Activated CD4-positive, alpha-beta T cell treated with anti-CD3 and anti-CD28 coated beads, Interleukin-2, amount 10 ng/mL, durations not matched to agents 7 days and 5 days (primary cell): ENCODE measurements at regions not wholly inside any gene's neighbourhood (a gene's known extent, or its start where the extent isn't known, plus 50 kb on each side); places are given as distances from the start of the nearest gene placed in this dataset.

ENCODE experiments used
- CTCF ChIA-PET: fragments of 350-600 bp; sonication (Branson Sonifier 250); formaldehyde crosslinking; loops from one replicate; lab custom pipeline; 2021; ENCODE audit warnings: antibody characterized with exemption; lab: Charles Lee
- POLR2A ChIA-PET: fragments of 350-600 bp; sonication (Branson Sonifier 250); formaldehyde crosslinking; loops from one replicate; lab custom pipeline; 2021; ENCODE audit warnings: antibody characterized with exemption; lab: Charles Lee
- DNase-seq: peaks from one replicate; pipeline ENCODE4 v3.0.0-alpha.2; 2020
- H3K27ac Mint-ChIP-seq: one replicate; pipeline ENCODE4 v1.8.0; 2021; ENCODE audit warnings: mild to moderate bottlenecking, moderate library complexity, mixed read lengths
- H3K27me3 Mint-ChIP-seq: one replicate; pipeline ENCODE4 v1.8.0; 2021; ENCODE audit warnings: mixed read lengths
- H3K36me3 Mint-ChIP-seq: one replicate; pipeline ENCODE4 v1.8.0; 2021; ENCODE audit warnings: low read depth, mixed read lengths
- H3K4me1 Mint-ChIP-seq: one replicate; pipeline ENCODE4 v1.8.0; 2021; ENCODE audit warnings: mixed read lengths
- H3K4me3 Mint-ChIP-seq: one replicate; pipeline ENCODE4 v1.8.0; 2021; ENCODE audit warnings: mild to moderate bottlenecking, moderate library complexity, mixed read lengths
- H3K9me3 Mint-ChIP-seq: one replicate; pipeline ENCODE4 v1.8.0; 2021; ENCODE audit warnings: mixed read lengths

GRCh38 chr3:174336784-174337183 is 522.4 kb upstream of the NAALADL2 start:
- CTCF ChIA-PET, result no interaction called here

GRCh38 chr3:174337227-174337626 is 521.9 kb upstream of the NAALADL2 start:
- Mint-ChIP-seq H3K27me3 (no peaks in the 10 kb centered on the region), H3K4me3 (no peak overlapping the region), H3K4me1 (no peaks in the 10 kb centered on the region), H3K27ac (no peak overlapping the region), H3K9me3 (no peaks in the 10 kb centered on the region), H3K36me3 (no peaks in the 10 kb centered on the region)
- DNase-seq, result no peak
- CTCF ChIA-PET, result no interaction called here
- POLR2A ChIA-PET, result no interaction called here

More at GRCh38 chr3:174336784-174337183, 522.4 kb upstream of the NAALADL2 start:
- no peaks in the 10 kb centered on the region for H3K9me3 Mint-ChIP-seq
- no peak for DNase-seq
- no peaks in the 10 kb centered on the region for H3K36me3 Mint-ChIP-seq
- POLR2A ChIA-PET, result no interaction called here
- H3K27ac Mint-ChIP-seq, result no peak overlapping the region
- no peak overlapping the region for H3K4me3 Mint-ChIP-seq
- no peaks in the 10 kb centered on the region for H3K4me1 Mint-ChIP-seq
- H3K27me3 Mint-ChIP-seq, result no peaks in the 10 kb centered on the region

- ChIA-PET CTCF (interaction anchor here (1.2 kb wide), 1 partner anchor 17 kb away, joined by 3 read pairs; no protein-coding TSS in a partner anchor), POLR2A (no interaction called here)
- H3K4me3 Mint-ChIP-seq, result no peak overlapping the region
- no peak overlapping the region for H3K27ac Mint-ChIP-seq
- H3K4me1 Mint-ChIP-seq, result no peaks in the 10 kb centered on the region
- H3K27me3 Mint-ChIP-seq, result no peaks in the 10 kb centered on the region
- H3K36me3 Mint-ChIP-seq, result no peaks in the 10 kb centered on the region
- DNase-seq, result no peak
- no peaks in the 10 kb centered on the region for H3K9me3 Mint-ChIP-seq
These were observed 518.2 kb upstream of the NAALADL2 start for GRCh38 chr3:174340624-174341587.

GRCh38 chr3:174342171-174342570 is 517.0 kb upstream of the NAALADL2 start:
- Mint-ChIP-seq H3K4me3 (no peak overlapping the region), H3K36me3 (no peaks in the 10 kb centered on the region), H3K9me3 (no peaks in the 10 kb centered on the region), H3K27ac (no peak overlapping the region), H3K27me3 (no peaks in the 10 kb centered on the region), H3K4me1 (no peaks in the 10 kb centered on the region)
- POLR2A ChIA-PET, result no interaction called here
- CTCF ChIA-PET, result interaction anchor here (0.9 to 1.2 kb wide), 2 partner anchors 16 to 68 kb away, joined by 3 to 5 read pairs; no protein-coding TSS in a partner anchor
- no peak for DNase-seq

GRCh38 chr3:174342941-174343501 is 516.1 kb upstream of the NAALADL2 start:
- CTCF ChIA-PET, result no interaction called here
- no peaks in the 10 kb centered on the region for H3K4me1 Mint-ChIP-seq
- H3K27ac Mint-ChIP-seq, result no peak overlapping the region

GRCh38 chr3:174346141-174346540 is 513.0 kb upstream of the NAALADL2 start:
- Mint-ChIP-seq H3K4me3 (no peak overlapping the region), H3K27ac (no peak overlapping the region), H3K9me3 (no peaks in the 10 kb centered on the region), H3K4me1 (no peaks in the 10 kb centered on the region), H3K27me3 (no peaks in the 10 kb centered on the region), H3K36me3 (no peaks in the 10 kb centered on the region)
- ChIA-PET POLR2A (no interaction called here), CTCF (no interaction called here)
- DNase-seq, result no peak

More at GRCh38 chr3:174342941-174343501, 516.1 kb upstream of the NAALADL2 start:
- no peak for DNase-seq
- no peaks in the 10 kb centered on the region for H3K9me3 Mint-ChIP-seq
- POLR2A ChIA-PET, result no interaction called here
- H3K36me3 Mint-ChIP-seq, result no peaks in the 10 kb centered on the region
- H3K27me3 Mint-ChIP-seq, result no peaks in the 10 kb centered on the region
- no peak overlapping the region for H3K4me3 Mint-ChIP-seq

GRCh38 chr3:174346571-174346970 is 512.6 kb upstream of the NAALADL2 start:
- ChIA-PET POLR2A (no interaction called here), CTCF (no interaction called here)
- Mint-ChIP-seq H3K4me1 (no peaks in the 10 kb centered on the region), H3K36me3 (no peaks in the 10 kb centered on the region), H3K27ac (no peak overlapping the region), H3K4me3 (no peak overlapping the region), H3K9me3 (no peaks in the 10 kb centered on the region), H3K27me3 (no peaks in the 10 kb centered on the region)
- no peak for DNase-seq

GRCh38 chr3:174347474-174348138 is 511.5 kb upstream of the NAALADL2 start:
- ChIA-PET CTCF (no interaction called here), POLR2A (no interaction called here)
- H3K36me3 Mint-ChIP-seq, result no peaks in the 10 kb centered on the region
- no peaks in the 10 kb centered on the region for H3K27me3 Mint-ChIP-seq
- no peaks in the 10 kb centered on the region for H3K4me1 Mint-ChIP-seq
- no peak overlapping the region for H3K27ac Mint-ChIP-seq
- DNase-seq, result no peak
- H3K4me3 Mint-ChIP-seq, result no peak overlapping the region
- H3K9me3 Mint-ChIP-seq, result no peaks in the 10 kb centered on the region

GRCh38 chr3:174352227-174352626 is 506.9 kb upstream of the NAALADL2 start:
- no peaks in the 10 kb centered on the region for H3K9me3 Mint-ChIP-seq
- DNase-seq, result no peak
- ChIA-PET CTCF (no interaction called here), POLR2A (no interaction called here)
- H3K4me3 Mint-ChIP-seq, result no peak overlapping the region
- no peaks in the 10 kb centered on the region for H3K27me3 Mint-ChIP-seq
- no peak overlapping the region for H3K27ac Mint-ChIP-seq
- no peaks in the 10 kb centered on the region for H3K4me1 Mint-ChIP-seq
- H3K36me3 Mint-ChIP-seq, result no peaks in the 10 kb centered on the region

- no peaks in the 10 kb centered on the region for H3K9me3 Mint-ChIP-seq
- no peaks in the 10 kb centered on the region for H3K4me1 Mint-ChIP-seq
- no peak overlapping the region for H3K27ac Mint-ChIP-seq
- CTCF ChIA-PET, result no interaction called here
- POLR2A ChIA-PET, result no interaction called here
- no peak for DNase-seq
- no peaks in the 10 kb centered on the region for H3K27me3 Mint-ChIP-seq
- no peaks in the 10 kb centered on the region for H3K36me3 Mint-ChIP-seq
- H3K4me3 Mint-ChIP-seq, result no peak overlapping the region
These were observed 503.6 kb upstream of the NAALADL2 start for GRCh38 chr3:174355505-174355904.

GRCh38 chr3:174356596-174356995 is 502.5 kb upstream of the NAALADL2 start:
- H3K27me3 Mint-ChIP-seq, result no peaks in the 10 kb centered on the region
- DNase-seq, result no peak
- CTCF ChIA-PET, result no interaction called here
- H3K4me1 Mint-ChIP-seq, result no peaks in the 10 kb centered on the region
- H3K36me3 Mint-ChIP-seq, result no peaks in the 10 kb centered on the region
- no peak overlapping the region for H3K4me3 Mint-ChIP-seq
- no peak overlapping the region for H3K27ac Mint-ChIP-seq
- POLR2A ChIA-PET, result no interaction called here
- H3K9me3 Mint-ChIP-seq, result no peaks in the 10 kb centered on the region

GRCh38 chr3:174358252-174358651 is 500.9 kb upstream of the NAALADL2 start:
- Mint-ChIP-seq H3K36me3 (no peaks in the 10 kb centered on the region), H3K4me3 (no peak overlapping the region), H3K4me1 (no peaks in the 10 kb centered on the region), H3K27me3 (no peaks in the 10 kb centered on the region), H3K27ac (no peak overlapping the region), H3K9me3 (no peaks in the 10 kb centered on the region)
- no peak for DNase-seq
- ChIA-PET POLR2A (no interaction called here), CTCF (interaction anchor here (1.2 kb wide), 1 partner anchor 16 kb away, joined by 3 read pairs; no protein-coding TSS in a partner anchor)

- no peaks in the 10 kb centered on the region for H3K9me3 Mint-ChIP-seq
- ChIA-PET CTCF (no interaction called here), POLR2A (no interaction called here)
- H3K27ac Mint-ChIP-seq, result no peak overlapping the region
- H3K4me1 Mint-ChIP-seq, result no peaks in the 10 kb centered on the region
- H3K4me3 Mint-ChIP-seq, result no peak overlapping the region
- H3K27me3 Mint-ChIP-seq, result no peaks in the 10 kb centered on the region
- DNase-seq, result no peak
- no peaks in the 10 kb centered on the region for H3K36me3 Mint-ChIP-seq
These were observed 496.6 kb upstream of the NAALADL2 start for GRCh38 chr3:174362556-174362955.
